Stomach (tissue), 4 donors: ENCODE measurements at regions not wholly inside any gene's neighbourhood (a gene's known extent, or its start where the extent isn't known, plus 50 kb on each side); places are given as distances from the start of the nearest gene placed in this dataset.

Experiments
- CTCF ChIP-seq, 7 experiments: fragments of 450-650 bp in 4 of 7; fragments of 200-600 bp in 3 of 7; sonication (generic) in 3 of 7; IDR thresholded peaks; one replicate each; pipeline ENCODE4 v1.5.1; 2016 to 2019; ENCODE audit warnings: antibody characterized with exemption in 7 of 7, control low read depth in 2 of 7, mild to moderate bottlenecking in 1 of 7
- POLR2A ChIP-seq, 4 donors: fragments of 450-650 bp; IDR thresholded peaks; one replicate each; pipeline ENCODE4 v1.6.1; 2016; ENCODE audit warnings: antibody characterized with exemption in 4 of 4, control low read depth in 2 of 4, mild to moderate bottlenecking in 1 of 4, moderate library complexity in 1 of 4

GRCh38 chr11:80048513-80048912, 607.7 kb upstream of the TENM4 start:
- TF ChIP-seq POLR2A (IDR thresholded peaks at IDR 0.05) (no peak), CTCF (IDR thresholded peaks at IDR 0.05) (no peak)
